ENCODE measurements at regions not wholly inside any gene's neighbourhood (a gene's known extent, or its start where the extent isn't known, plus 50 kb on each side); places are given as distances from the start of the nearest gene placed in this dataset.

GRCh38 chr13:97727991-97728390, 225.5 kb upstream of the IPO5 start:
- no peak for TF ChIP-seq POLR2AphosphoS5 (IDR thresholded peaks at IDR 0.05; ENCODE audit: low read depth, low read length)
- TF ChIP-seq REST (IDR thresholded peaks at IDR 0.05; ENCODE audit: insufficient read depth in 1 of 2, low read depth in 2 of 2, low read length in 2 of 2): no peak
- no peak for TF ChIP-seq TAF1 (IDR thresholded peaks at IDR 0.05; ENCODE audit: borderline replicate concordance, insufficient read depth, low read length)

Data from PFSK-1 (cell line).